ENCODE measurements at regions not wholly inside any gene's neighbourhood (a gene's known extent, or its start where the extent isn't known, plus 50 kb on each side); places are given as distances from the start of the nearest gene placed in this dataset.

DNA sequence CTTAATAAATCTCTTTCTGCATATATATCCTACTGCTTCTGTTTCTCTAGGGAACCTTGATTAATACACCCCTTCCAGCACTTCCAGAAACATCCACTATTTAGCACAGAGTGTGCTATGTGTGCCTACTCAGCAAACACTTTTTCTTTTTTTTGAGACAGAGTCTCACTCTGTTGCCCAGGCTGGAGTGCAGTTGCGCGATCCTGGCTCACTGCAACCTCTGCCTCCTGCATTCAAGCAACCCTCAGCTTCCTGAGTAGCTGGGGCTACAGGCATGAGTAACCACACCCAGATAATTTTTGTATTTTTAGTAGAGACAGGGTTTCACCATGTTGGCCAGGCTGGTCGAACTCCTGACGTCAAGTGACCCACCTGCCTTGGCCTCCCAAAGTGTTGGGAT is 266.9 kb upstream of the DIAPH2 start:
- intact Hi-C loops (cut with micrococcal nuclease; ENCODE audit: unreplicated experiment) (no loop called here), in situ Hi-C loops (cut with HindIII; ENCODE audit: low pct_unique_long_range_greater_than_20kb, low sequenced_read_pairs) (no loop called here)
- Histone ChIP-seq H3K27me3 (ENCODE audit: control insufficient read depth, insufficient read depth, low read length) (no peaks in the 10 kb centered on the region), H3K4me1 (ENCODE audit: control insufficient read depth, insufficient read depth, low read length) (no peaks in the 10 kb centered on the region), H3K27ac (ENCODE audit: low read length) (no peak overlapping the region), H3K4me3 (ENCODE audit: low read depth in 2 of 2, low read length in 2 of 2) (no peak overlapping the region), H3K9me3 (ENCODE audit: control insufficient read depth, insufficient read depth, low read depth, low read length) (no peaks in the 10 kb centered on the region), H3K36me3 (ENCODE audit: control insufficient read depth, insufficient read depth, low read length) (no peaks in the 10 kb centered on the region)
- CTCF ChIA-PET = no interaction called here
- POLR2A ChIA-PET = no interaction called here
- DNase-seq (ENCODE audit: low read depth, low spot score) = no peak
- TF ChIP-seq POLR2AphosphoS5 (IDR thresholded peaks at IDR 0.05; ENCODE audit: low read depth, low read length) (no peak), SIN3A (IDR thresholded peaks at IDR 0.05; ENCODE audit: borderline replicate concordance, insufficient read depth, low read depth, low read length) (no peak), TCF7L2 (IDR thresholded peaks at IDR 0.05; ENCODE audit: low read depth, low read length) (no peak)
- TF ChIP-seq, protein P1, sequence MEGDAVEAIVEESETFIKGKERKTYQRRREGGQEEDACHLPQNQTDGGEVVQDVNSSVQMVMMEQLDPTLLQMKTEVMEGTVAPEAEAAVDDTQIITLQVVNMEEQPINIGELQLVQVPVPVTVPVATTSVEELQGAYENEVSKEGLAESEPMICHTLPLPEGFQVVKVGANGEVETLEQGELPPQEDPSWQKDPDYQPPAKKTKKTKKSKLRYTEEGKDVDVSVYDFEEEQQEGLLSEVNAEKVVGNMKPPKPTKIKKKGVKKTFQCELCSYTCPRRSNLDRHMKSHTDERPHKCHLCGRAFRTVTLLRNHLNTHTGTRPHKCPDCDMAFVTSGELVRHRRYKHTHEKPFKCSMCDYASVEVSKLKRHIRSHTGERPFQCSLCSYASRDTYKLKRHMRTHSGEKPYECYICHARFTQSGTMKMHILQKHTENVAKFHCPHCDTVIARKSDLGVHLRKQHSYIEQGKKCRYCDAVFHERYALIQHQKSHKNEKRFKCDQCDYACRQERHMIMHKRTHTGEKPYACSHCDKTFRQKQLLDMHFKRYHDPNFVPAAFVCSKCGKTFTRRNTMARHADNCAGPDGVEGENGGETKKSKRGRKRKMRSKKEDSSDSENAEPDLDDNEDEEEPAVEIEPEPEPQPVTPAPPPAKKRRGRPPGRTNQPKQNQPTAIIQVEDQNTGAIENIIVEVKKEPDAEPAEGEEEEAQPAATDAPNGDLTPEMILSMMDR (IDR thresholded peaks at IDR 0.05) = no peak
- TF ChIP-seq, protein P2, sequence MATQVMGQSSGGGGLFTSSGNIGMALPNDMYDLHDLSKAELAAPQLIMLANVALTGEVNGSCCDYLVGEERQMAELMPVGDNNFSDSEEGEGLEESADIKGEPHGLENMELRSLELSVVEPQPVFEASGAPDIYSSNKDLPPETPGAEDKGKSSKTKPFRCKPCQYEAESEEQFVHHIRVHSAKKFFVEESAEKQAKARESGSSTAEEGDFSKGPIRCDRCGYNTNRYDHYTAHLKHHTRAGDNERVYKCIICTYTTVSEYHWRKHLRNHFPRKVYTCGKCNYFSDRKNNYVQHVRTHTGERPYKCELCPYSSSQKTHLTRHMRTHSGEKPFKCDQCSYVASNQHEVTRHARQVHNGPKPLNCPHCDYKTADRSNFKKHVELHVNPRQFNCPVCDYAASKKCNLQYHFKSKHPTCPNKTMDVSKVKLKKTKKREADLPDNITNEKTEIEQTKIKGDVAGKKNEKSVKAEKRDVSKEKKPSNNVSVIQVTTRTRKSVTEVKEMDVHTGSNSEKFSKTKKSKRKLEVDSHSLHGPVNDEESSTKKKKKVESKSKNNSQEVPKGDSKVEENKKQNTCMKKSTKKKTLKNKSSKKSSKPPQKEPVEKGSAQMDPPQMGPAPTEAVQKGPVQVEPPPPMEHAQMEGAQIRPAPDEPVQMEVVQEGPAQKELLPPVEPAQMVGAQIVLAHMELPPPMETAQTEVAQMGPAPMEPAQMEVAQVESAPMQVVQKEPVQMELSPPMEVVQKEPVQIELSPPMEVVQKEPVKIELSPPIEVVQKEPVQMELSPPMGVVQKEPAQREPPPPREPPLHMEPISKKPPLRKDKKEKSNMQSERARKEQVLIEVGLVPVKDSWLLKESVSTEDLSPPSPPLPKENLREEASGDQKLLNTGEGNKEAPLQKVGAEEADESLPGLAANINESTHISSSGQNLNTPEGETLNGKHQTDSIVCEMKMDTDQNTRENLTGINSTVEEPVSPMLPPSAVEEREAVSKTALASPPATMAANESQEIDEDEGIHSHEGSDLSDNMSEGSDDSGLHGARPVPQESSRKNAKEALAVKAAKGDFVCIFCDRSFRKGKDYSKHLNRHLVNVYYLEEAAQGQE (IDR thresholded peaks at IDR 0.05; ENCODE audit: insufficient read depth in 1 of 2, low read depth in 2 of 2, low read length in 1 of 2) = no peak
- no peak for ATAC-seq
- no TSS peak for BruUV-seq (replicated peaks)

DNA sequence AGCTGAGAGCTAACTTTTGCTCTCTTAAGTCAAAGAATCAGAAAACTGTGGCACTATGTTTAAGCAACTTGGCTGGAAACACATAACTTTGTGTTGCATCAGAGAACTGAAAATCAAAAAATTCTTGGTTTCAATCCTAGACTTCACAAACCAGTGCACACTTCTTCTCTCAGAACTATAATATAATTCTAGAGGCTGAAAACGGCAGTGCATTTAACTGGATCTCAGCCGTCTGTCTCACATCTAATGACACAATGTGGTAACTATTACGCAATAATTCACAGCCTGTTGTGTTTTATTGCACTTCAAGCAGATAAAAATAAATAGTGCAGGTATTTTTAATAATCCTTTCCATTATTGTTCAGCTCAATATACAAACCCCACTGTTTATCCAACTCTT is 260.6 kb upstream of the DIAPH2 start:
- BruUV-seq (replicated peaks) = no TSS peak
- ATAC-seq = no peak
- no peak for TF ChIP-seq SIN3A (IDR thresholded peaks at IDR 0.05; ENCODE audit: borderline replicate concordance, insufficient read depth, low read depth, low read length)
- ChIA-PET CTCF (no interaction called here), POLR2A (no interaction called here)
- intact Hi-C loops (cut with micrococcal nuclease; ENCODE audit: unreplicated experiment) (no loop called here), in situ Hi-C loops (cut with HindIII; ENCODE audit: low pct_unique_long_range_greater_than_20kb, low sequenced_read_pairs) (no loop called here)
- Histone ChIP-seq H3K36me3 (ENCODE audit: control insufficient read depth, insufficient read depth, low read length) (no peaks in the 10 kb centered on the region), H3K4me3 (ENCODE audit: low read depth in 2 of 2, low read length in 2 of 2) (no peak overlapping the region), H3K27ac (ENCODE audit: low read length) (no peak overlapping the region), H3K4me1 (ENCODE audit: control insufficient read depth, insufficient read depth, low read length) (no peaks in the 10 kb centered on the region), H3K27me3 (ENCODE audit: control insufficient read depth, insufficient read depth, low read length) (no peaks in the 10 kb centered on the region), H3K9me3 (ENCODE audit: control insufficient read depth, insufficient read depth, low read depth, low read length) (no peaks in the 10 kb centered on the region)
- DNase-seq (ENCODE audit: low read depth, low spot score) = no peak

DNA sequence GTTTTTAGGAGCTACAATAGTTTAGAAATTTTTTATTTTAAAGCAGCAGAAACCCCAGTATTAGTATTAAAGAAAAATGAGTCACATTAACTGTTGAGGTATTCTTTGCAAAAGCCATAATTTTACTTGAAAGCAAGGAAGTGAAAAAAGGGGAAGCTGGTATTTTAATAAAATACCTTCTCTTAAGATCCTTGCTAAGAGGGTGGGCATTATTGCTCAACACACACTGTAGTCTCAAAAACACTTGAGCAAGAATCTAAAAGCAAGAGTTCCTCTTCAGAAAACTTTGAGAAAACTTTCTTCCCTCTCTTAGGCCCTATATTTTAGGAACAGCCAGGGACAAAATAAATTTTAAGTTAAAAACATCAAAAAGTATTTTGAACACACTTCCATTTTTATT is 259.4 kb upstream of the DIAPH2 start:
- BruUV-seq (replicated peaks) = no TSS peak
- Histone ChIP-seq H3K4me1 (ENCODE audit: control insufficient read depth, insufficient read depth, low read length) (no peaks in the 10 kb centered on the region), H3K4me3 (ENCODE audit: low read depth in 2 of 2, low read length in 2 of 2) (no peak overlapping the region), H3K27ac (ENCODE audit: low read length) (no peak overlapping the region), H3K27me3 (ENCODE audit: control insufficient read depth, insufficient read depth, low read length) (no peaks in the 10 kb centered on the region), H3K36me3 (ENCODE audit: control insufficient read depth, insufficient read depth, low read length) (no peaks in the 10 kb centered on the region), H3K9me3 (ENCODE audit: control insufficient read depth, insufficient read depth, low read depth, low read length) (no peaks in the 10 kb centered on the region)
- DNase-seq (ENCODE audit: low read depth, low spot score) (no peak), ATAC-seq (no peak)
- ChIA-PET POLR2A (no interaction called here), CTCF (no interaction called here)
- TF ChIP-seq TCF7L2 (IDR thresholded peaks at IDR 0.05; ENCODE audit: low read depth, low read length) (no peak), POLR2AphosphoS5 (IDR thresholded peaks at IDR 0.05; ENCODE audit: low read depth, low read length) (no peak), SIN3A (IDR thresholded peaks at IDR 0.05; ENCODE audit: borderline replicate concordance, insufficient read depth, low read depth, low read length) (no peak)
- TF ChIP-seq, protein P2 (IDR thresholded peaks at IDR 0.05; ENCODE audit: insufficient read depth in 1 of 2, low read depth in 2 of 2, low read length in 1 of 2) = no peak
- TF ChIP-seq, protein P1 (IDR thresholded peaks at IDR 0.05) = no peak
- in situ Hi-C loops (cut with HindIII; ENCODE audit: low pct_unique_long_range_greater_than_20kb, low sequenced_read_pairs) = no loop called here
- intact Hi-C loops (cut with micrococcal nuclease; ENCODE audit: unreplicated experiment) = no loop called here

Measured in Panc1 (cell line).